GM12864 (cell line): ENCODE measurements at regions not wholly inside any gene's neighbourhood (a gene's known extent, or its start where the extent isn't known, plus 50 kb on each side); places are given as distances from the start of the nearest gene placed in this dataset.
"Not testable (repeated sequence)": the region's sequence is repeated elsewhere in the genome, so short reads cannot be mapped to it uniquely, and the experiment has no call there.

Experiments
- DNase-seq: peaks from one replicate; pipeline ENCODE4 v3.0.0-alpha.2; 2011; ENCODE audit warnings: low read depth
- H3K4me3 ChIP-seq: 2 replicates; pipeline ENCODE4 v1.5.1; 2011; ENCODE audit warnings: mild to moderate bottlenecking, low read depth, low read length, control low read depth
- CTCF ChIP-seq: IDR thresholded peaks from 2 replicates; pipeline ENCODE4 v1.5.1; 2011; ENCODE audit warnings: low read depth, mild to moderate bottlenecking, moderate library complexity, low read length, control low read depth, inconsistent platforms; ENCODE audit errors: missing control alignments

- no peak overlapping the region for H3K4me3 ChIP-seq
- no peak for TF ChIP-seq CTCF
- DNase-seq: no peak
These were observed 711.0 kb downstream of the MECOM start for GRCh38 chr3:168952551-168952950.

- no peak overlapping the region for H3K4me3 ChIP-seq
- TF ChIP-seq CTCF: no peak
- DNase-seq: no peak
These were observed 711.6 kb downstream of the MECOM start for GRCh38 chr3:168951884-168952283.

- H3K4me3 ChIP-seq: no peak overlapping the region
- no peak for DNase-seq
- TF ChIP-seq CTCF: no peak
These were observed 712.1 kb downstream of the MECOM start for GRCh38 chr3:168951368-168951767.

- H3K4me3 ChIP-seq: no peak overlapping the region
- DNase-seq: no peak
- no peak for TF ChIP-seq CTCF
These were observed 712.9 kb downstream of the MECOM start for GRCh38 chr3:168950622-168951021.

- no peak overlapping the region for H3K4me3 ChIP-seq
- DNase-seq: no peak
- TF ChIP-seq CTCF: no peak
These were observed 723.8 kb downstream of the MECOM start for GRCh38 chr3:168939651-168940238.

GRCh38 chr3:168933614-168934013 lies 729.9 kb downstream of the MECOM start:
- H3K4me3 ChIP-seq: no peak overlapping the region
- no peak for DNase-seq
- no peak for TF ChIP-seq CTCF

- DNase-seq, H3K4me3 ChIP-seq: not testable (repeated sequence)
These were observed 733.5 kb downstream of the MECOM start for GRCh38 chr3:168929997-168930396.
